NCI-H69 (cell line): ENCODE measurements at regions not wholly inside any gene's neighbourhood (a gene's known extent, or its start where the extent isn't known, plus 50 kb on each side); places are given as distances from the start of the nearest gene placed in this dataset.

Experiments
- DNase-seq: peaks from one replicate; lab custom pipeline; 2025; lab: John Stamatoyannopoulos, UW

GRCh38 chr4:14701896-14702295 is 300.4 kb upstream of the CPEB2 start:
- DNase-seq: no peak

GRCh38 chr4:14708574-14708973 is 293.7 kb upstream of the CPEB2 start:
- no peak for DNase-seq

GRCh38 chr4:14711259-14711658 is 291.0 kb upstream of the CPEB2 start:
- DNase-seq: no peak

GRCh38 chr4:14716691-14717090 is 285.6 kb upstream of the CPEB2 start:
- DNase-seq: no peak

- DNase-seq: peak; percentile 21
Observed at GRCh38 chr4:14719053-14719452, 283.2 kb upstream of the CPEB2 start.

- DNase-seq: no peak
Observed at GRCh38 chr4:14726441-14726840, 275.8 kb upstream of the CPEB2 start.

GRCh38 chr4:14726877-14727361 is 275.4 kb upstream of the CPEB2 start:
- peak; percentile 11 for DNase-seq

- DNase-seq: no peak
Observed at GRCh38 chr4:14729282-14730000, 272.8 kb upstream of the CPEB2 start.

GRCh38 chr4:14742054-14742453 is 260.2 kb upstream of the CPEB2 start:
- DNase-seq: no peak

- DNase-seq: no peak
Observed at GRCh38 chr4:14743172-14743571, 259.1 kb upstream of the CPEB2 start.

GRCh38 chr4:14743601-14744000 is 258.7 kb upstream of the CPEB2 start:
- no peak for DNase-seq

GRCh38 chr4:14744346-14744745 is 257.9 kb upstream of the CPEB2 start:
- DNase-seq: no peak

- peak; percentile 72 for DNase-seq
Observed at GRCh38 chr4:14749910-14750309, 252.4 kb upstream of the CPEB2 start.

GRCh38 chr4:14752341-14753046 is 249.8 kb upstream of the CPEB2 start:
- no peak for DNase-seq

GRCh38 chr4:14767142-14767541 is 235.1 kb upstream of the CPEB2 start:
- DNase-seq: peak; percentile 5

GRCh38 chr4:14768449-14768848 is 233.8 kb upstream of the CPEB2 start:
- no peak for DNase-seq

GRCh38 chr4:14769993-14770392 is 232.3 kb upstream of the CPEB2 start:
- DNase-seq: no peak

GRCh38 chr4:14771094-14771493 is 231.2 kb upstream of the CPEB2 start:
- DNase-seq: no peak

- no peak for DNase-seq
Observed at GRCh38 chr4:14771504-14772175, 230.6 kb upstream of the CPEB2 start.

- no peak for DNase-seq
Observed at GRCh38 chr4:14772388-14772787, 229.9 kb upstream of the CPEB2 start.

- DNase-seq: no peak
Observed at GRCh38 chr4:14783011-14783877, 219.0 kb upstream of the CPEB2 start.

GRCh38 chr4:14787221-14787620 is 215.1 kb upstream of the CPEB2 start:
- no peak for DNase-seq
